ENCODE measurements at regions not wholly inside any gene's neighbourhood (a gene's known extent, or its start where the extent isn't known, plus 50 kb on each side); places are given as distances from the start of the nearest gene placed in this dataset.
A peak's percentile ranks its signal among the peaks of the same experiment; 100 is the strongest.

- DNase-seq (ENCODE audit: low read depth), result no peak
- in situ Hi-C loops (cut with HindIII; ENCODE audit: low pct_unique_long_range_greater_than_20kb, low sequenced_read_pairs), result no loop called here
These were observed 108.8 kb downstream of the BARX1 start for GRCh38 chr9:93846349-93846748.

DNA sequence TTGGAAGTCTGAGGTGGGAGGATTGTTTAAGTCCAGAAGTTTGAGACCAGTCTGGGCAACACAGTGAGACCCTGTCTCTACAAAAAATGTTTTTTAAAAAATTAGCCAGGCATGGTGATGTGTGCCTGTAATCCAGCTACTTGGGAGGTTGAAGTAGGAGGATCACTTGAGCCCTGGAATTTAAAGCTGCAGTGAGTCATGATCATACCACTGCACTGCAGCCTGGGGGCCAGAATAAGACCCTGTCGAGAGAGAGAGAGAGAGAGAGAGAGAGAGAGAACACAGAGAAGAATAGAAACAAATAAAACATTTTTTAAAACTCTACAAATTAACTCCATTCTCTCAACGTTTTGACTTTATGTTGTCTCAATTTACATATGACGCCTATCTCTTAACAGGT lies 111.8 kb downstream of the BARX1 start:
- in situ Hi-C loops (cut with HindIII; ENCODE audit: low pct_unique_long_range_greater_than_20kb, low sequenced_read_pairs), result no loop called here
- no peak for DNase-seq (ENCODE audit: low read depth)

- no peak for DNase-seq (ENCODE audit: low read depth)
- in situ Hi-C loops (cut with HindIII; ENCODE audit: low pct_unique_long_range_greater_than_20kb, low sequenced_read_pairs), result no loop called here
These were observed 124.5 kb downstream of the BARX1 start for GRCh38 chr9:93830606-93831005.

- in situ Hi-C loops (cut with HindIII; ENCODE audit: low pct_unique_long_range_greater_than_20kb, low sequenced_read_pairs), result no loop called here
- no peak for DNase-seq (ENCODE audit: low read depth)
These were observed 125.1 kb downstream of the BARX1 start for GRCh38 chr9:93830012-93830596.

DNA sequence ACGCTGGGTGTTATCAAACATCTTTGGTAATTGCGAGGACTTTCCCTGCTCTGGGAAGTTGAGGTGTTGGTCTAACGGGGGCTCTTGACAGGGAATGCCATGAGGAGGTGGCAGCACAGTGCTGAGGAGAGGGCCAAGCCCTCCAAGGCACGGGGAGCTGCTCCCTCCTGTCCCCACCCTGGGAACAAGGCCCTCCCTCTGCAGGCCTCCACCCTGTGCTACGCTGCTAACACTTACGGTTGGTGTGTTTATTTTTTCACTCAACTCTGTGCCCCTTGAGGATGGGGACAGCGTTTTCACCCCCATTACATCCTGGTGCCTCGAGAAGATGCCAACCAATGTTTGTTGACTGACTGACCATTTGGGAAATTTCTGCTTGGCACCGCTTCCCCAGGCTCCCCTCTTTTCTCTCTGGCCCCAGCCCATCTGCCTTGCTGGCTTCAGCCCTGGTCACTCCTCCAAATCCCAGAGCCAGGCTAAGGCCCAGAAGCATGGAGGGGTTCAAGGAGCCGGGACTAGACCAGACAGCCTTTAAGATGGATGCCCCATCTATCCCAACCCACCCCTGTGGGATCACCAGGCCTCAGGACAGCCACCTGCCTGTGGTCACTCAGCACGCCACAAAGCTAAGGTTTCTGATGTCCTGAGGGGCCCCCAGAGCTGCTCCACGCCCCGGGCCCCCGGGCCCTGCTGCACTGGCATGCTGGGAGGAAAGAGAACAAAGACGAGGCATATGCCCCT lies 125.7 kb downstream of the BARX1 start:
- in situ Hi-C loops (cut with HindIII; ENCODE audit: low pct_unique_long_range_greater_than_20kb, low sequenced_read_pairs), result no loop called here
- DNase-seq (ENCODE audit: low read depth), result no peak

- no peak for DNase-seq (ENCODE audit: low read depth)
- in situ Hi-C loops (cut with HindIII; ENCODE audit: low pct_unique_long_range_greater_than_20kb, low sequenced_read_pairs), result no loop called here
These were observed 126.6 kb downstream of the BARX1 start for GRCh38 chr9:93828331-93829097.

GRCh38 chr9:93827545-93828330 lies 127.4 kb downstream of the BARX1 start:
- in situ Hi-C loops (cut with HindIII; ENCODE audit: low pct_unique_long_range_greater_than_20kb, low sequenced_read_pairs), result no loop called here
- peak; percentile 4 for DNase-seq (ENCODE audit: low read depth)

GRCh38 chr9:93826905-93827544 lies 128.1 kb downstream of the BARX1 start:
- no peak for DNase-seq (ENCODE audit: low read depth)
- in situ Hi-C loops (cut with HindIII; ENCODE audit: low pct_unique_long_range_greater_than_20kb, low sequenced_read_pairs), result no loop called here

DNA sequence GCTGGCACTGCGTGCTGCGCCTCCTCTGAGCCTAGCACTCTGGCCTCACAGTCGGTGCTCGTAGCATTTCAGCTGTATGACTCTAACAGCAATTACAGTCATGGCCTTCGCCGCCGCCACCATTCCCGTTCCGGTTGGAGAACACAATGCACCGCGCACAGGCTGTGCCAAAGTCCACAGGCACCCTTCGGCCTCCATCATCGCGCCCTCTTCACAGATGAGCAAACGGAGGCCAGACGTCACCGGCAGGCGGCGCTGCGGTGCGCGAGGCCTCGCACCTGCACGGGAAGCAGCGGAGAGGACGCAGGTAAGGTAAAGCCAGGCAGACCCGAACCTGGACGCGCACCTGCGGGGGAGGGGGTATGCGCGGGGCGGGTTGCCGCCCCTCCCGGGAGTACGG lies 128.9 kb downstream of the BARX1 start:
- in situ Hi-C loops (cut with HindIII; ENCODE audit: low pct_unique_long_range_greater_than_20kb, low sequenced_read_pairs), result no loop called here
- DNase-seq (ENCODE audit: low read depth), result no peak

- in situ Hi-C loops (cut with HindIII; ENCODE audit: low pct_unique_long_range_greater_than_20kb, low sequenced_read_pairs), result no loop called here
- DNase-seq (ENCODE audit: low read depth), result no peak
These were observed 129.6 kb downstream of the BARX1 start for GRCh38 chr9:93825348-93826115.

DNA sequence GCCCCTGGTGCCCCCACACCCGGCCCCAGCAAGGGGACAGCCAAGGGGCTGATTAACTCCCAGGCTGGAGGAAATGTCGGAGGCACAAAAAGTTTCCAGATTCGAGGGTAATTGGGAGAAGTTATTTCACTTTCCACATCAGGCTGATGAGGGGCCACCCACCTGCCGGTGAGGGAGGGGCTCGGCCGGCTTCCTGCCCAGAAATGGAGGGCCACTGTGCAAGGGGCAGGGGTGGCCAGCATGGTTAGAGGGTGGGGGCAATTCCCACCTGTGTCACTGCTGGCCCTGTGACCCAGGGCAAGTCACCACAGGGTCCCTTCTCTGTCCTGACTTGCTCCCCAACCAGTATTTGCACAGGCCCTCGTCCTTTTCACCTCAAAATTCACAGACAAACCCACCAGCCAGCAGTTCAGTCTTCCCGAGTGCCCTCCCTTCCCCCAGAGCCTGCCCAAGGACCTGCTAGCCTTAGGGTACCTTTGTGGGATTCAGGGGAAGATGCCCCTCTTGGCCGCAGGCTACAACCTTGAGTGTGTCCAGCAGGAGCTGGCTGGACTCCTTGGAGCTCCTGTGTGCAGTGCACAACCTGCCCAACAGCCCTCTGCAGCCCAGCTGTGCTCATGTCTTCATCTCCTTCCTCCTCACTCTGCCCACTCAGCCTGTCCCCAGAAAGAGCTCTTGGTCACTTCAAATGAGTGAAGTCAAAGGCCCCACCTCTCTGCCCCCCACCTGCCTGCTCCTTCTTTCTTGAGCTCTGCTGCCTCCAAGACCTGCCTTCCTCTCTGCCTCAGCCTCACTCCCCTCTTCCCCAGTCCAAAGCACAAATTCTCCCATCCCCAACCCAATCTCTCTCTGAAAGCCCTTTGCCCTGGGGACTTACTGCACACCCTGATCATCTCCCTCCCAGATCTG lies 130.5 kb downstream of the BARX1 start:
- in situ Hi-C loops (cut with HindIII; ENCODE audit: low pct_unique_long_range_greater_than_20kb, low sequenced_read_pairs), result no loop called here

GRCh38 chr9:93823245-93824072 lies 131.7 kb downstream of the BARX1 start:
- no peak for DNase-seq (ENCODE audit: low read depth)
- in situ Hi-C loops (cut with HindIII; ENCODE audit: low pct_unique_long_range_greater_than_20kb, low sequenced_read_pairs), result no loop called here

More for the DNA sequence above, 130.5 kb downstream of the BARX1 start:
- DNase-seq (ENCODE audit: low read depth), result no peak

- in situ Hi-C loops (cut with HindIII; ENCODE audit: low pct_unique_long_range_greater_than_20kb, low sequenced_read_pairs), result no loop called here
- no peak for DNase-seq (ENCODE audit: low read depth)
These were observed 132.9 kb downstream of the BARX1 start for GRCh38 chr9:93822229-93822628.

DNA sequence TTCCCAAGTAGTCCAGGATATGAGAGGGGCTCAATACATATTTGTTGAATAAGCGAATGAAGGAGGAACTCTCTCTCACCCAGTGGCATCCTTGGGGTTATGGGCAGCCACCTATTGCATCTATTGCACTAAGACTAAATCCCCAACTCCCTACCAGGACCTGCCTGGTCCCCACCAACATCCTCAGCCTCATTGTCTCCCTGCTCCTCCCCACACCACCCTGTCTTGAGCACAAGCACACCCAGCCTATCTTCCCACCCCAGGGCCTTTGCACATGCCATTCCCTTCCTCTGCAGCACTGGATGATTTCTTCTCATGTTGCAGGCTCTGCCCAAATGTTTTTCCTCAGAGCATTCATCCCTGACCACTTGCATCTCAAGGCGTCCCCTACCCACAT lies 133.8 kb downstream of the BARX1 start:
- DNase-seq (ENCODE audit: low read depth), result no peak
- in situ Hi-C loops (cut with HindIII; ENCODE audit: low pct_unique_long_range_greater_than_20kb, low sequenced_read_pairs), result no loop called here

GRCh38 chr9:93820667-93821306 lies 134.4 kb downstream of the BARX1 start:
- in situ Hi-C loops (cut with HindIII; ENCODE audit: low pct_unique_long_range_greater_than_20kb, low sequenced_read_pairs), result no loop called here
- no peak for DNase-seq (ENCODE audit: low read depth)
